ENCODE measurements at regions not wholly inside any gene's neighbourhood (a gene's known extent, or its start where the extent isn't known, plus 50 kb on each side); places are given as distances from the start of the nearest gene placed in this dataset.

DNA sequence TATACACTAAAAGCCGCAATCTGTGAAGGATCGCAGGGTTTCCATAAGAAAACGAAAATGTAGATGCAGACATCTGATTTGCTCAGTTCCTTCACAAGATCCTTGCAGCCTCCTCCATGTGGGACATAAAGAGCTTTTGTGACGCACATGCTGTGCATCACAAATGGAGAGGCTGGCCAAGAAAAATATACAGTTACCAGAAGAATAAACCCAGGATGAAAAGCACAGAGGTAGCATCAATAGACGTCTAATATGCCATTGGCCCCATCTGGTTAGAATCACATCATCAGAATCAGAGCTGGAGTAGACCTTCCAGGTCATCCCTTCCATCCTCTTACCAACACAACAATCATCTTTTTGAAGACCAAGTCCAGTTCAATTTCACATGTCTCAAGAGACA is 517.4 kb downstream of the RAB28 start:
- H3K4me3 Mint-ChIP-seq = no peak overlapping the region
- no peaks in the 10 kb centered on the region for H3K9me3 Mint-ChIP-seq
- H3K9ac ChIP-seq (ENCODE audit: extremely low read depth, low read length, poor library complexity, severe bottlenecking) = no peak overlapping the region
- H3K27ac ChIP-seq (ENCODE audit: low read depth, low read length) = no peak overlapping the region
- no peaks in the 10 kb centered on the region for H3K9me3 ChIP-seq (ENCODE audit: control insufficient read depth, low read length)
- H3K36me3 Mint-ChIP-seq (ENCODE audit: low read depth) = no peaks in the 10 kb centered on the region
- H3K4me1 ChIP-seq (ENCODE audit: control insufficient read depth, insufficient read depth, low read length) = peaks cover 12% of the 10 kb centered on the region
- no peak overlapping the region for H3K27ac Mint-ChIP-seq
- 92 to 95% methylated on average over 4 to 5 of the region's 5 CpGs for WGBS, 2 experiments (ENCODE audit: insufficient coverage in 1 of 2, insufficient read length in 1 of 2)
- TF ChIP-seq, protein P1, sequence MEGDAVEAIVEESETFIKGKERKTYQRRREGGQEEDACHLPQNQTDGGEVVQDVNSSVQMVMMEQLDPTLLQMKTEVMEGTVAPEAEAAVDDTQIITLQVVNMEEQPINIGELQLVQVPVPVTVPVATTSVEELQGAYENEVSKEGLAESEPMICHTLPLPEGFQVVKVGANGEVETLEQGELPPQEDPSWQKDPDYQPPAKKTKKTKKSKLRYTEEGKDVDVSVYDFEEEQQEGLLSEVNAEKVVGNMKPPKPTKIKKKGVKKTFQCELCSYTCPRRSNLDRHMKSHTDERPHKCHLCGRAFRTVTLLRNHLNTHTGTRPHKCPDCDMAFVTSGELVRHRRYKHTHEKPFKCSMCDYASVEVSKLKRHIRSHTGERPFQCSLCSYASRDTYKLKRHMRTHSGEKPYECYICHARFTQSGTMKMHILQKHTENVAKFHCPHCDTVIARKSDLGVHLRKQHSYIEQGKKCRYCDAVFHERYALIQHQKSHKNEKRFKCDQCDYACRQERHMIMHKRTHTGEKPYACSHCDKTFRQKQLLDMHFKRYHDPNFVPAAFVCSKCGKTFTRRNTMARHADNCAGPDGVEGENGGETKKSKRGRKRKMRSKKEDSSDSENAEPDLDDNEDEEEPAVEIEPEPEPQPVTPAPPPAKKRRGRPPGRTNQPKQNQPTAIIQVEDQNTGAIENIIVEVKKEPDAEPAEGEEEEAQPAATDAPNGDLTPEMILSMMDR (conservative IDR thresholded peaks at IDR 0.05) = no peak
- no peaks in the 10 kb centered on the region for H3K27me3 Mint-ChIP-seq (ENCODE audit: insufficient read depth)
- no peak overlapping the region for H3K4me3 ChIP-seq (ENCODE audit: low read length)
- peaks cover 29% of the 10 kb centered on the region for H3K4me1 Mint-ChIP-seq
- H3K27me3 ChIP-seq (ENCODE audit: control insufficient read depth, insufficient read depth, low read length, poor library complexity, severe bottlenecking) = no peaks in the 10 kb centered on the region
- no peak for DNase-seq
- H3K36me3 ChIP-seq (ENCODE audit: control insufficient read depth, insufficient read depth, low read length) = no peaks in the 10 kb centered on the region

DNA sequence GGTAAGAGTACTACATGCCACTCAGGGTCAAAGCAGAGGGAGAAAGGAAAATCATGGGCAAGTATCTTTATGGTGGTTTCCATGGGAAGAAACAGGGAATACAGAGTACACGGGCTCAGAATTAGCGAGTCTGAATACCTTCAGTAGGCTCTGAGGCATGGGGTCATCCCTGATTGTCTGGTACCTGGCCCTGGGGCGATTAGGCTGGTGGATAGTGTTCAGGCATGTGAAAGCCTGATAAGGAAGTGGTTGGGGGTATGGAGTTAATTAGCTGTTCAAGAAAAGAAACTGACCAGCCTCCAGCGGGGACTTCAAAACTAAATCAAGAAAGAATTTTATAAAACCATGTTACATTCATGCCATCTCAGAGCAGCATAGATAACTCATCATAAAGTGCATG is 518.8 kb downstream of the RAB28 start:
- Histone ChIP-seq H3K9me3 (ENCODE audit: control insufficient read depth, low read length) (no peaks in the 10 kb centered on the region), H3K36me3 (ENCODE audit: control insufficient read depth, insufficient read depth, low read length) (no peaks in the 10 kb centered on the region), H3K27ac (ENCODE audit: low read depth, low read length) (no peak overlapping the region), H3K4me1 (ENCODE audit: control insufficient read depth, insufficient read depth, low read length) (peaks cover 8% of the 10 kb centered on the region), H3K4me3 (ENCODE audit: low read length) (no peak overlapping the region), H3K9ac (ENCODE audit: extremely low read depth, low read length, poor library complexity, severe bottlenecking) (no peak overlapping the region), H3K27me3 (ENCODE audit: control insufficient read depth, insufficient read depth, low read length, poor library complexity, severe bottlenecking) (peaks cover 6% of the 10 kb centered on the region)
- 84 to 100% methylated on average over 2 to 3 of the region's 4 CpGs for WGBS, 2 experiments (ENCODE audit: insufficient coverage in 1 of 2, insufficient read length in 1 of 2)
- no peaks in the 10 kb centered on the region for H3K27me3 Mint-ChIP-seq (ENCODE audit: insufficient read depth)
- H3K36me3 Mint-ChIP-seq (ENCODE audit: low read depth) = no peaks in the 10 kb centered on the region
- H3K9me3 Mint-ChIP-seq = no peaks in the 10 kb centered on the region
- DNase-seq = no peak
- no peak overlapping the region for H3K27ac Mint-ChIP-seq
- no peak overlapping the region for H3K4me3 Mint-ChIP-seq
- H3K4me1 Mint-ChIP-seq = peaks cover 23% of the 10 kb centered on the region
- TF ChIP-seq, protein P1 (conservative IDR thresholded peaks at IDR 0.05) = no peak

DNA sequence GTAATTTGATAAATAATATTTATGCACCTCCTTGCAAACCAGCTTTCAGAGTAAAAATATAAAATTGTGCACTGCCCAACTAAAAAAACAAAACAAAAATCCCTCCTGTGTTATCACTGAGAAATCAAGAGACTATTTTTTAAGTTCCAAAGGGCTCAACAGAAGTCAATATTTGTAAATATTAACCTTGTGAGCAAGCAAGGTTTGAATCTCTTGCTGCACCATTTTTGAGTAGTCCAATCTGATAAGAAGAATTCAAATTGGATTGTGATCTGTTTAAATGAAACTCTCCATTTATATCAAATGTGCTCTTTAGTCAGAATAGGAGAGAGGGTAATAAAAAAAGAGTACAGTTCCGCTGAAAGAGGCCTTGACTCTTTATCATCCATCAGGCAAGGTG is 520.2 kb downstream of the RAB28 start:
- H3K27me3 ChIP-seq (ENCODE audit: control insufficient read depth, insufficient read depth, low read length, poor library complexity, severe bottlenecking) = peaks cover 20% of the 10 kb centered on the region
- H3K9ac ChIP-seq (ENCODE audit: extremely low read depth, low read length, poor library complexity, severe bottlenecking) = no peak overlapping the region
- Mint-ChIP-seq H3K27me3 (ENCODE audit: insufficient read depth) (peaks cover 4% of the 10 kb centered on the region), H3K36me3 (ENCODE audit: low read depth) (no peaks in the 10 kb centered on the region), H3K4me3 (no peak overlapping the region), H3K27ac (no peak overlapping the region), H3K9me3 (no peaks in the 10 kb centered on the region), H3K4me1 (peaks cover 23% of the 10 kb centered on the region)
- H3K27ac ChIP-seq (ENCODE audit: low read depth, low read length) = no peak overlapping the region
- TF ChIP-seq, protein P1 (conservative IDR thresholded peaks at IDR 0.05) = no peak
- 80 to 90% methylated on average over 1 of the region's 1 CpG for WGBS, 2 experiments (ENCODE audit: insufficient coverage in 1 of 2, insufficient read length in 1 of 2)
- H3K4me3 ChIP-seq (ENCODE audit: low read length) = no peak overlapping the region
- H3K4me1 ChIP-seq (ENCODE audit: control insufficient read depth, insufficient read depth, low read length) = peaks cover 7% of the 10 kb centered on the region
- no peaks in the 10 kb centered on the region for H3K9me3 ChIP-seq (ENCODE audit: control insufficient read depth, low read length)
- H3K36me3 ChIP-seq (ENCODE audit: control insufficient read depth, insufficient read depth, low read length) = no peaks in the 10 kb centered on the region
- DNase-seq = no peak
